Pancreas (tissue), 10 donors: ENCODE measurements at regions not wholly inside any gene's neighbourhood (a gene's known extent, or its start where the extent isn't known, plus 50 kb on each side); places are given as distances from the start of the nearest gene placed in this dataset.
"Not testable (repeated sequence)": the region's sequence is repeated elsewhere in the genome, so short reads cannot be mapped to it uniquely, and the experiment has no call there.

Experiments used
- ATAC-seq, 4 donors: fragments of 200-7000 bp; cut with Tn5 transposase; one replicate each; pipeline versions ENCODE4 v1.8.0 to v1.9.1; 2020; ENCODE audit warnings: mild to moderate bottlenecking in 4 of 4, moderate library complexity in 4 of 4
- DNase-seq, 6 donors: peaks; one replicate each; pipeline ENCODE4 v3.0.0-alpha.2; 2020
- FAIRE-seq: peaks from 2 replicates; lab custom pipeline; 2012; peaks lifted over from hg19 to GRCh38; lab: Jason Lieb, UNC
- H3K27ac ChIP-seq, 4 donors: fragments of 200-600 bp; sonication (generic); 1 replicate in 3 of 4; 2 replicates in 1 of 4; pipeline versions ENCODE4 v1.5.0 to v1.8.0; 2020
- H3K27me3 ChIP-seq, 4 donors: fragments of 200-600 bp; one replicate each; pipeline ENCODE4 v1.8.0; 2021
- H3K36me3 ChIP-seq, 3 donors: fragments of 200-600 bp; sonication (generic) in 1 of 3; one replicate each; pipeline versions ENCODE4 v1.5.0 to v1.8.0; 2020 to 2021
- H3K4me1 ChIP-seq, 3 donors: fragments of 200-600 bp; one replicate each; pipeline ENCODE4 v1.8.0; 2021
- H3K4me3 ChIP-seq, 4 donors: fragments of 200-600 bp; sonication (generic) in 2 of 4; one replicate each; pipeline versions ENCODE4 v1.5.0 to v1.8.0; 2020 to 2021
- H3K9me3 ChIP-seq, 4 donors: fragments of 200-600 bp; one replicate each; pipeline ENCODE4 v1.8.0; 2021
- CTCF ChIP-seq, 4 donors: fragments of 200-600 bp; sonication (generic) in 3 of 4; IDR thresholded peaks; one replicate each; pipeline versions ENCODE4 v1.5.0 to v1.8.0; 2021; ENCODE audit warnings: antibody characterized with exemption in 4 of 4
- WGBS, 2 donors: extraction: QIAGEN DNeasy Blood & Tissue Kit; methylation state at CpG; one replicate each; pipeline ENCODE4 v1.1.7; 2013; 5-methylcytosine and 5-hydroxymethylcytosine counted together
- intact Hi-C, 3 donors: fragments of 100-400 bp; cut with DNase I; formaldehyde crosslinking; loops; one replicate each; pipeline versions ENCODE4 v1.11.1 to v1.14.2; 2022
- donor health status: healthy with polysubstance abuse.
- donor health status: DM: no; HTN: no; CAD: no; lungs with moderate emphysema.
- donor health status: DM: no; HTN: no; CAD: no.
- donor health status: control.
- donor health status: control.
- donor health status: Bipolar disorder and iron deficiency.
- donor health status: DM: yes; HTN: yes; CAD: no.
- donor health status: DM: no; HTN: no; CAD: no.
- donor health status: DM: no; HTN: no; CAD: no.
- donor health status: DM: yes; HTN: yes; CAD: no.

GRCh38 chr9:102714184-102714583 is 280.9 kb upstream of the CYLC2 start:
- DNase-seq (no peak), ATAC-seq (no peak), FAIRE-seq (no peak)
- Histone ChIP-seq H3K9me3 (no peaks in the 10 kb centered on the region), H3K4me1 (no peaks in the 10 kb centered on the region), H3K36me3 (no peaks in the 10 kb centered on the region), H3K4me3 (no peak overlapping the region), H3K27ac (no peak overlapping the region), H3K27me3 (no peaks in the 10 kb centered on the region)
- 70 to 83% methylated on average over 3 of the region's 3 CpGs for WGBS, 2 donors
- no peak for TF ChIP-seq CTCF (IDR thresholded peaks at IDR 0.05)
- intact Hi-C loops = no loop called here

- H3K27me3 ChIP-seq, H3K4me3 ChIP-seq, H3K4me1 ChIP-seq, H3K9me3 ChIP-seq, ATAC-seq, FAIRE-seq, H3K36me3 ChIP-seq, H3K27ac ChIP-seq, DNase-seq, intact Hi-C loops: not testable (repeated sequence)
- 71 to 84% methylated on average over 8 of the region's 8 CpGs for WGBS, 2 donors
Observed at GRCh38 chr9:102712910-102713309, 282.2 kb upstream of the CYLC2 start.

GRCh38 chr9:102700936-102701335 is 294.2 kb upstream of the CYLC2 start:
- Histone ChIP-seq H3K4me1 (no peaks in the 10 kb centered on the region), H3K27ac (no peak overlapping the region), H3K9me3 (no peaks in the 10 kb centered on the region), H3K36me3 (no peaks in the 10 kb centered on the region), H3K4me3 (no peak overlapping the region), H3K27me3 (no peaks in the 10 kb centered on the region)
- FAIRE-seq (no peak), DNase-seq (no peak), ATAC-seq (no peak)
- intact Hi-C loops = no loop called here
- TF ChIP-seq CTCF (IDR thresholded peaks at IDR 0.05) = no peak
- WGBS, 2 donors = 35 to 38% methylated on average over 5 of the region's 5 CpGs

GRCh38 chr9:102669220-102669619 is 325.9 kb upstream of the CYLC2 start:
- FAIRE-seq = no peak
- H3K4me1 ChIP-seq = no peaks in the 10 kb centered on the region
- TF ChIP-seq CTCF (IDR thresholded peaks at IDR 0.05) = no peak
- intact Hi-C loops = no loop called here
- no peak for DNase-seq
- no peak for ATAC-seq
- no peaks in the 10 kb centered on the region for H3K36me3 ChIP-seq
- no peak overlapping the region for H3K27ac ChIP-seq
- H3K4me3 ChIP-seq = no peak overlapping the region
- WGBS, 2 donors = 54 to 65% methylated on average over 3 of the region's 3 CpGs
- H3K9me3 ChIP-seq = no peaks in the 10 kb centered on the region
- H3K27me3 ChIP-seq = no peaks in the 10 kb centered on the region

GRCh38 chr9:102652471-102652870 is 342.7 kb upstream of the CYLC2 start:
- no peaks in the 10 kb centered on the region for H3K27me3 ChIP-seq
- no peaks in the 10 kb centered on the region for H3K9me3 ChIP-seq
- intact Hi-C loops = no loop called here
- peaks cover 0 to 2% (median 0%) of the 10 kb centered on the region in 3 donors for H3K4me1 ChIP-seq
- TF ChIP-seq CTCF (IDR thresholded peaks at IDR 0.05) = no peak
- ATAC-seq = no peak
- no peak for FAIRE-seq
- 70 to 79% methylated on average over 5 of the region's 5 CpGs for WGBS, 2 donors
- H3K4me3 ChIP-seq = no peak overlapping the region
- DNase-seq = no peak
- H3K27ac ChIP-seq = no peak overlapping the region
- H3K36me3 ChIP-seq = no peaks in the 10 kb centered on the region

GRCh38 chr9:102650896-102651295 is 344.2 kb upstream of the CYLC2 start:
- no peak for FAIRE-seq
- TF ChIP-seq CTCF (IDR thresholded peaks at IDR 0.05) = no peak

More at GRCh38 chr9:102650896-102651295, 344.2 kb upstream of the CYLC2 start:
- Histone ChIP-seq H3K36me3 (no peaks in the 10 kb centered on the region), H3K9me3 (no peaks in the 10 kb centered on the region), H3K27me3 (no peaks in the 10 kb centered on the region), H3K4me1 (no peaks in the 10 kb centered on the region), H3K4me3 (no peak overlapping the region), H3K27ac (no peak overlapping the region)
- WGBS, 2 donors = 83 to 93% methylated on average over 2 of the region's 2 CpGs
- intact Hi-C loops = no loop called here
- DNase-seq (no peak), ATAC-seq (no peak)
